K562 (cell line): ENCODE measurements at regions not wholly inside any gene's neighbourhood (a gene's known extent, or its start where the extent isn't known, plus 50 kb on each side); places are given as distances from the start of the nearest gene placed in this dataset.

Experiments used
- ATAC-seq: fragments of 200-7000 bp; cut with Tn5 transposase; 3 replicates; pipeline ENCODE4 v1.9.1; 2020; ENCODE audit warnings: moderate library complexity
- BruUV-seq: library from RNA; stranded (reverse); fragments of 400-500 nt; replicated peaks from 2 replicates; lab custom pipeline; 2021; lab: Mats Ljungman, UMichigan
- CTCF ChIA-PET: fragments of 300-600 bp; formaldehyde crosslinking; extraction: SDS; loops from one replicate; lab custom pipeline; 2021; ENCODE audit warnings: low intra/inter-chr PET ratio; lab: Yijun Ruan, JAX
- POLR2A ChIA-PET: fragments of 300-600, 350-650 bp; sonication (Branson Sonifier 250); formaldehyde crosslinking; extraction: SDS; loops from one replicate; lab custom pipeline; 2021; ENCODE audit warnings: antibody characterized with exemption, inconsistent platforms; lab: Yijun Ruan, JAX
- DNase-seq, 4 experiments: peaks; one replicate each; pipeline versions ENCODE4 v3.0.0 to v3.0.0-alpha.2; 2011 to 2018; ENCODE audit warnings: low spot score in 3 of 4, mixed read lengths in 3 of 4; ENCODE audit errors: extremely low read depth in 1 of 4
- FAIRE-seq: peaks from 2 replicates; lab custom pipeline; 2011; peaks lifted over from hg19 to GRCh38; lab: Jason Lieb, UNC
- H2AFZ ChIP-seq: 2 replicates; pipeline ENCODE4 v1.6.0; 2011; ENCODE audit warnings: low read depth, low read length, control low read depth, inconsistent platforms
- H3K27ac ChIP-seq: fragments of 200-600 bp; 3 replicates; pipeline ENCODE4 v1.8.0; 2011; ENCODE audit warnings: low read depth, mild to moderate bottlenecking, control low read depth, inconsistent platforms, low read length, moderate library complexity, mixed read lengths; ENCODE audit errors: extremely low read depth
- H3K27me3 ChIP-seq, 2 experiments: fragments of 300-600 bp in 1 of 2; 2 replicates in 1 of 2; 3 replicates in 1 of 2; pipeline versions ENCODE4 v1.6.0 to v1.8.0; 2011; ENCODE audit warnings: inconsistent platforms in 2 of 2, low read length in 2 of 2, mild to moderate bottlenecking in 1 of 2, mixed read lengths in 1 of 2, moderate library complexity in 1 of 2; ENCODE audit not compliant: control insufficient read depth in 2 of 2, insufficient read depth in 2 of 2
- H3K36me3 ChIP-seq: fragments of 300-600 bp; 3 replicates; pipeline ENCODE4 v1.8.0; 2011; ENCODE audit warnings: mild to moderate bottlenecking, low read length, inconsistent platforms; ENCODE audit not compliant: control insufficient read depth, insufficient read depth
- H3K4me1 ChIP-seq, 2 experiments: fragments of 200-600 bp in 1 of 2; replicated peaks in 1 of 2; 2 replicates in 1 of 2; 3 replicates in 1 of 2; pipeline versions ENCODE4 v1.5.1 to v1.8.0; 2011; ENCODE audit warnings: inconsistent platforms in 2 of 2, low read length in 2 of 2, mild to moderate bottlenecking in 1 of 2, mixed read lengths in 1 of 2, moderate library complexity in 1 of 2; ENCODE audit not compliant: control insufficient read depth in 2 of 2, insufficient read depth in 2 of 2
- H3K4me2 ChIP-seq: 2 replicates; pipeline ENCODE4 v1.6.1; 2011; ENCODE audit warnings: low read length, control low read depth, inconsistent platforms, mixed read lengths; ENCODE audit not compliant: insufficient read depth
- H3K4me3 ChIP-seq: fragments of 200-600 bp; sonication (generic), shearing (Covaris generic); 2 replicates; pipeline ENCODE4 v1.5.1; 2016; ENCODE audit warnings: control low read depth, inconsistent platforms
- H3K79me2 ChIP-seq: fragments of 200-600 bp; 3 replicates; pipeline ENCODE4 v1.8.0; 2011; ENCODE audit warnings: low read length, inconsistent platforms; ENCODE audit not compliant: control insufficient read depth, insufficient read depth
- H3K9ac ChIP-seq, 2 experiments: 2 replicates each; pipeline versions ENCODE4 v1.6.0 to v1.6.1; 2011; ENCODE audit warnings: low read depth in 2 of 2, low read length in 2 of 2, control low read depth in 1 of 2, inconsistent platforms in 1 of 2, mild to moderate bottlenecking in 1 of 2, mixed read lengths in 1 of 2; ENCODE audit not compliant: insufficient read depth in 1 of 2
- H3K9me1 ChIP-seq: one replicate; pipeline ENCODE4 v1.6.0; 2011; ENCODE audit warnings: inconsistent platforms, mild to moderate bottlenecking, low read length, moderate library complexity; ENCODE audit not compliant: control insufficient read depth, insufficient read depth
- H3K9me3 ChIP-seq: replicated peaks from 2 replicates; pipeline ENCODE4 v1.5.1; 2011; ENCODE audit warnings: low read depth, low read length, inconsistent platforms; ENCODE audit not compliant: control insufficient read depth, insufficient read depth
- H4K20me1 ChIP-seq: replicated peaks from 2 replicates; pipeline ENCODE4 v1.6.1; 2011; ENCODE audit warnings: low read length, inconsistent platforms, mixed read lengths; ENCODE audit not compliant: control insufficient read depth, insufficient read depth
- PURB ChIP-seq: sonication (generic); formaldehyde crosslinking; IDR thresholded peaks from 2 replicates; pipeline ENCODE4 v1.9.0; 2021; ENCODE audit warnings: low read depth, mild to moderate bottlenecking, missing genetic modification reagents
- SAP30 ChIP-seq: fragments of 200-600 bp; sonication (generic); IDR thresholded peaks from 2 replicates; pipeline ENCODE4 v1.6.1; 2012; ENCODE audit warnings: borderline replicate concordance, low read depth, mild to moderate bottlenecking, moderate library complexity, low read length, control low read depth, inconsistent platforms; ENCODE audit not compliant: insufficient read depth, poor library complexity, severe bottlenecking
- TGIF2 ChIP-seq: sonication (generic); formaldehyde crosslinking; IDR thresholded peaks from 2 replicates; pipeline ENCODE4 v1.8.1; 2022; ENCODE audit warnings: mild to moderate bottlenecking, missing genetic modification reagents, moderate library complexity
- WHSC1 ChIP-seq: IDR thresholded peaks from one replicate; pipeline ENCODE4 v1.6.1; 2012; ENCODE audit warnings: low read length, control low read depth, inconsistent platforms
- WGBS: fragments of 100-300 bp; shearing (Covaris generic); methylation state at CpG from one replicate; pipeline ENCODE4 v1.1.6; 2016; ENCODE audit warnings: low coverage, mixed read lengths; ENCODE audit not compliant: insufficient coverage; ENCODE audit errors: missing lambda C conversion rate; 5-methylcytosine and 5-hydroxymethylcytosine counted together
- in situ Hi-C: fragments of 300-500 bp; cut with MboI; formaldehyde crosslinking; loops from 4 replicates; pipeline ENCODE4 v1.15.0; 2018; ENCODE audit warnings: inconsistent platforms, mixed read lengths
- intact Hi-C: fragments of 100-400 bp; cut with micrococcal nuclease; formaldehyde crosslinking; loops from 2 replicates; pipeline ENCODE4 v1.14.2; 2022
- TF ChIP-seq, protein P1 (sequence below), 2 experiments: fragments of 150-350 bp in 1 of 2; IDR thresholded peaks; 2 replicates each; pipeline ENCODE4 v1.6.1; 2012 to 2016; ENCODE audit warnings: low read depth in 2 of 2, low read length in 2 of 2, mild to moderate bottlenecking in 1 of 2, moderate library complexity in 1 of 2
- TF ChIP-seq, protein P2 (sequence below): fragments of 450-650 bp; formaldehyde crosslinking; IDR thresholded peaks from 2 replicates; pipeline ENCODE4 v1.4.0; 2022; ENCODE audit warnings: missing genetic modification characterization

DNA sequence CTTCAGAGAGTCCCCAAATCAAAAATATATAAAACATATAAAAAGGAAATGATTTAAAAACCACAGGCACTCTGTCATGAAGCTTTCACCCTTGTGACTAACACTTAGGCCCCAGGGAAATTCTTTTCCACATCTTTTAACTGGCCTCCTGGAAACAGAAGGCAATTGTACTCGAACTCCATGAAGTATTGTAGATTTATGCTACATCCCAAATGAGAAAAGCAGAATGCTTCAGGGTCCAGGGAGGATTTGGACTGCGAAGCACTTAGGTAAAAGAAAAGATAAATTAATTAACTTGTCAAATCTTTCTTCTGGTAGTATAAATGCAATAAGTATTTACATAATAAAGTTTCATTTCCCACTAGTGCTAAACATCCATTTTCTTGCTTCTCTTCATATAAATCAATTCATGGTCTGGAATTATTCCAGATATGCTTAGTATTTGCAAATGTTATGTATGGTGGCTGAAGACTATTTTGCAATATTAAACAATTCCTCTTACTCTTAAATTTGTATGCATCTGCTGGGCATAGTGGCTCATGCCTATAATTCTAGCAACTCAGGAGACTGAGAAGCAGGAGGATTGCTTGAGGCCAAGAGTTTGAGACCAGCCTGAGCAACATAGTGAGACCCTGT, 64.9 kb upstream of the ELL2 start:
- FAIRE-seq: no peak
- H3K27ac ChIP-seq: no peak overlapping the region

More for the DNA sequence above, 64.9 kb upstream of the ELL2 start:
- TF ChIP-seq, protein P1, sequence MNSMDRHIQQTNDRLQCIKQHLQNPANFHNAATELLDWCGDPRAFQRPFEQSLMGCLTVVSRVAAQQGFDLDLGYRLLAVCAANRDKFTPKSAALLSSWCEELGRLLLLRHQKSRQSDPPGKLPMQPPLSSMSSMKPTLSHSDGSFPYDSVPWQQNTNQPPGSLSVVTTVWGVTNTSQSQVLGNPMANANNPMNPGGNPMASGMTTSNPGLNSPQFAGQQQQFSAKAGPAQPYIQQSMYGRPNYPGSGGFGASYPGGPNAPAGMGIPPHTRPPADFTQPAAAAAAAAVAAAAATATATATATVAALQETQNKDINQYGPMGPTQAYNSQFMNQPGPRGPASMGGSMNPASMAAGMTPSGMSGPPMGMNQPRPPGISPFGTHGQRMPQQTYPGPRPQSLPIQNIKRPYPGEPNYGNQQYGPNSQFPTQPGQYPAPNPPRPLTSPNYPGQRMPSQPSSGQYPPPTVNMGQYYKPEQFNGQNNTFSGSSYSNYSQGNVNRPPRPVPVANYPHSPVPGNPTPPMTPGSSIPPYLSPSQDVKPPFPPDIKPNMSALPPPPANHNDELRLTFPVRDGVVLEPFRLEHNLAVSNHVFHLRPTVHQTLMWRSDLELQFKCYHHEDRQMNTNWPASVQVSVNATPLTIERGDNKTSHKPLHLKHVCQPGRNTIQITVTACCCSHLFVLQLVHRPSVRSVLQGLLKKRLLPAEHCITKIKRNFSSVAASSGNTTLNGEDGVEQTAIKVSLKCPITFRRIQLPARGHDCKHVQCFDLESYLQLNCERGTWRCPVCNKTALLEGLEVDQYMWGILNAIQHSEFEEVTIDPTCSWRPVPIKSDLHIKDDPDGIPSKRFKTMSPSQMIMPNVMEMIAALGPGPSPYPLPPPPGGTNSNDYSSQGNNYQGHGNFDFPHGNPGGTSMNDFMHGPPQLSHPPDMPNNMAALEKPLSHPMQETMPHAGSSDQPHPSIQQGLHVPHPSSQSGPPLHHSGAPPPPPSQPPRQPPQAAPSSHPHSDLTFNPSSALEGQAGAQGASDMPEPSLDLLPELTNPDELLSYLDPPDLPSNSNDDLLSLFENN (IDR thresholded peaks at IDR 0.05; ENCODE audit: low read depth in 2 of 2, low read length in 2 of 2): no peak
- TF ChIP-seq WHSC1 (no peak), SAP30 (no peak), PURB (CRISPR knock-in tag) (no peak), TGIF2 (CRISPR knock-in tag) (no peak)
- TF ChIP-seq, protein P2, sequence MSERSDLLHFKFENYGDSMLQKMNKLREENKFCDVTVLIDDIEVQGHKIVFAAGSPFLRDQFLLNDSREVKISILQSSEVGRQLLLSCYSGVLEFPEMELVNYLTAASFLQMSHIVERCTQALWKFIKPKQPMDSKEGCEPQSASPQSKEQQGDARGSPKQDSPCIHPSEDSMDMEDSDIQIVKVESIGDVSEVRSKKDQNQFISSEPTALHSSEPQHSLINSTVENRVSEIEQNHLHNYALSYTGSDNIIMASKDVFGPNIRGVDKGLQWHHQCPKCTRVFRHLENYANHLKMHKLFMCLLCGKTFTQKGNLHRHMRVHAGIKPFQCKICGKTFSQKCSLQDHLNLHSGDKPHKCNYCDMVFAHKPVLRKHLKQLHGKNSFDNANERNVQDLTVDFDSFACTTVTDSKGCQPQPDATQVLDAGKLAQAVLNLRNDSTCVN: no peak
- intact Hi-C loops: no loop called here
- no peaks in the 10 kb centered on the region for H3K4me1 ChIP-seq
- ATAC-seq: no peak
- no peaks in the 10 kb centered on the region for H3K36me3 ChIP-seq
- H4K20me1 ChIP-seq: no peaks in the 10 kb centered on the region
- no peak overlapping the region for H3K4me3 ChIP-seq
- no peak overlapping the region for H3K4me2 ChIP-seq
- no peaks in the 10 kb centered on the region; a peak in 1 of 5 replicates for H3K27me3 ChIP-seq
- POLR2A ChIA-PET: no interaction called here
- in situ Hi-C loops: no loop called here
- 7% methylated on average over 2 of the region's 2 CpGs for WGBS
- H3K9me3 ChIP-seq: no peaks in the 10 kb centered on the region
- H3K9ac ChIP-seq: no peak overlapping the region
- CTCF ChIA-PET: no interaction called here
- H3K79me2 ChIP-seq: no peaks in the 10 kb centered on the region
- BruUV-seq: no TSS peak
- H3K9me1 ChIP-seq: no peaks in the 10 kb centered on the region
- H2AFZ ChIP-seq: no peak overlapping the region
- DNase-seq: no peak
